Natural killer cell treated with Interleukin-12 subunit alpha and Interleukin-12 subunit beta and Interleukin-15 and Interleukin-18, amount 100 ng/mL, for 72 hours (primary cell): ENCODE measurements at regions not wholly inside any gene's neighbourhood (a gene's known extent, or its start where the extent isn't known, plus 50 kb on each side); places are given as distances from the start of the nearest gene placed in this dataset.

Source experiments
- ATAC-seq, 2 donors: fragments of 150-1000 bp; cut with Tn5 transposase in 1 of 2; sonication (Bioruptor Pico), chemical (Tn5 transposase) in 1 of 2; 2 replicates each; pipeline ENCODE4 v1.10.0; 2021
- DNase-seq: peaks from one replicate; pipeline ENCODE4 v3.0.0; 2022; ENCODE audit warnings: low spot score
- H3K27ac Mint-ChIP-seq, 2 donors: 1 replicate in 1 of 2; 2 replicates in 1 of 2; pipeline ENCODE4 v1.8.0; 2022; ENCODE audit warnings: mixed read lengths in 2 of 2, mild to moderate bottlenecking in 1 of 2, moderate library complexity in 1 of 2
- H3K27me3 Mint-ChIP-seq, 2 donors: 1 replicate in 1 of 2; 2 replicates in 1 of 2; pipeline ENCODE4 v1.8.0; 2022; ENCODE audit warnings: mixed read lengths in 2 of 2
- H3K36me3 Mint-ChIP-seq: one replicate; pipeline ENCODE4 v1.8.0; 2022; ENCODE audit warnings: mixed read lengths
- H3K4me1 Mint-ChIP-seq, 2 donors: 1 replicate in 1 of 2; 2 replicates in 1 of 2; pipeline ENCODE4 v1.8.0; 2022; ENCODE audit warnings: low read depth in 2 of 2, mixed read lengths in 2 of 2, mild to moderate bottlenecking in 1 of 2
- H3K4me3 Mint-ChIP-seq: one replicate; pipeline ENCODE4 v1.8.0; 2022; ENCODE audit warnings: mixed read lengths
- H3K9me3 Mint-ChIP-seq: 2 replicates; pipeline ENCODE4 v1.8.0; 2022; ENCODE audit warnings: mixed read lengths

- no peak for ATAC-seq
- Mint-ChIP-seq H3K9me3 (peaks cover 3% of the 10 kb centered on the region), H3K27ac (no peak overlapping the region)
Measured at GRCh38 chr2:18170642-18171041, 292.2 kb downstream of the KCNS3 start.

GRCh38 chr2:18169893-18170175 lies 291.4 kb downstream of the KCNS3 start:
- no peak overlapping the region for H3K4me3 Mint-ChIP-seq
- DNase-seq (no peak), ATAC-seq (no peak)
- H3K27me3 Mint-ChIP-seq = peaks cover 0 to 5% of the 10 kb centered on the region in 2 donors
- H3K4me1 Mint-ChIP-seq = no peaks in the 10 kb centered on the region
- no peak overlapping the region for H3K27ac Mint-ChIP-seq
- H3K9me3 Mint-ChIP-seq = peaks cover 5% of the 10 kb centered on the region
- H3K36me3 Mint-ChIP-seq = no peaks in the 10 kb centered on the region

More at GRCh38 chr2:18170642-18171041, 292.2 kb downstream of the KCNS3 start:
- no peak overlapping the region for H3K4me3 Mint-ChIP-seq
- peaks cover 0 to 5% of the 10 kb centered on the region in 2 donors for H3K27me3 Mint-ChIP-seq
- no peak for DNase-seq
- H3K36me3 Mint-ChIP-seq = no peaks in the 10 kb centered on the region
- H3K4me1 Mint-ChIP-seq = no peaks in the 10 kb centered on the region

GRCh38 chr2:18169121-18169892 lies 290.8 kb downstream of the KCNS3 start:
- H3K9me3 Mint-ChIP-seq = peaks cover 7% of the 10 kb centered on the region
- no peaks in the 10 kb centered on the region for H3K36me3 Mint-ChIP-seq
- peaks cover 0 to 5% of the 10 kb centered on the region in 2 donors for H3K27me3 Mint-ChIP-seq
- ATAC-seq (no peak), DNase-seq (no peak)
- H3K4me3 Mint-ChIP-seq = no peak overlapping the region
- H3K27ac Mint-ChIP-seq = no peak overlapping the region
- H3K4me1 Mint-ChIP-seq = no peaks in the 10 kb centered on the region

DNA sequence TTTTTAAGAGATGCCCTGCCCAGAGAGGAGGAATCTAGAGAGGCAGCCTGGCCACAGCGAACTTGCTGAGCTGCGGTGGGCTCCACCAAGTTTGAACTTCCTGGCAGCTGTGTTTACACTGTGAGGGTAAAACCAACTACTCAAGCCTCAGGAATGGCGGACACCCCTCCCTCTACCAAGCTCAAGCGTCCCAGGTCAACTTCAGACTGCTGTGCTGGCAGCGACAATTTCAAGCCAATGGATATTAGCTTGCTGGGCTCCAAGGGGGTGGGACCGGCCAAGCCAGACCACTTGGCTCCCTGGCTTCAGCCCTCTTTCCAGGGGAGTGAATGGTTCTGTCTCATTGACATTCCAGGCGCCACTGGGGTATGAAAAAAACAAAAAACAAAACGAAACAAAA lies 289.4 kb downstream of the KCNS3 start:
- H3K27ac Mint-ChIP-seq = no peak overlapping the region
- ATAC-seq (no peak), DNase-seq (no peak)
- no peak overlapping the region for H3K4me3 Mint-ChIP-seq
- no peaks in the 10 kb centered on the region for H3K36me3 Mint-ChIP-seq
- H3K27me3 Mint-ChIP-seq = peaks cover 0 to 5% of the 10 kb centered on the region in 2 donors
- H3K4me1 Mint-ChIP-seq = no peaks in the 10 kb centered on the region
- peaks cover 7% of the 10 kb centered on the region for H3K9me3 Mint-ChIP-seq

DNA sequence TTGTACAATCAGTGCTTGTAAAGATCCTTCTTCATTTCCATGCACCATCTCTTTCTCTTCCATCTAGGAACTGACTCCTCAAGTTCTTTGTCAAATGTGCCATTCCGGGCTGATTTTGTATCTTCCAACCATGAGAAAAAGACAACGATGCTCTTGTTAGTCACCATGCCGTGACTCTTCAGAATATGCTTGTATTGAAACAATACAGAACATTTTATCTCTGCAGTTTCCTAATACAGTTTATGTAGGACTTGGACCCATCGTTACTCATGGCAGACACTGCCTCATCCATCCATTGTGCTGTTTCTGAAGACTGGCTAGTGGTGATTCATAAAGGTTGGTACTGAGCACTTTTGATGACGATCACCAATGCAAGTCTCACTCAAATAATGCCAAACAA lies 283.2 kb downstream of the KCNS3 start:
- DNase-seq (no peak), ATAC-seq (no peak)
- Mint-ChIP-seq H3K4me3 (no peak overlapping the region), H3K4me1 (no peaks in the 10 kb centered on the region), H3K36me3 (no peaks in the 10 kb centered on the region), H3K27me3 (peaks cover 0 to under 1% of the 10 kb centered on the region in 2 donors), H3K9me3 (peaks cover 4% of the 10 kb centered on the region), H3K27ac (no peak overlapping the region)

GRCh38 chr2:18159896-18160295 lies 281.4 kb downstream of the KCNS3 start:
- Mint-ChIP-seq H3K36me3 (no peaks in the 10 kb centered on the region), H3K4me1 (no peaks in the 10 kb centered on the region), H3K27ac (no peak overlapping the region), H3K27me3 (no peaks in the 10 kb centered on the region), H3K9me3 (peaks cover 2% of the 10 kb centered on the region), H3K4me3 (no peak overlapping the region)
- DNase-seq = no peak
- ATAC-seq = no peak

GRCh38 chr2:18156421-18156820 lies 278.0 kb downstream of the KCNS3 start:
- no peak overlapping the region for H3K27ac Mint-ChIP-seq
- no peaks in the 10 kb centered on the region for H3K9me3 Mint-ChIP-seq
- H3K27me3 Mint-ChIP-seq = no peaks in the 10 kb centered on the region
- ATAC-seq (peak in 1 of 2 donors; percentile 36), DNase-seq (no peak)
- no peak overlapping the region for H3K4me3 Mint-ChIP-seq
- no peaks in the 10 kb centered on the region for H3K4me1 Mint-ChIP-seq
- no peaks in the 10 kb centered on the region for H3K36me3 Mint-ChIP-seq

DNA sequence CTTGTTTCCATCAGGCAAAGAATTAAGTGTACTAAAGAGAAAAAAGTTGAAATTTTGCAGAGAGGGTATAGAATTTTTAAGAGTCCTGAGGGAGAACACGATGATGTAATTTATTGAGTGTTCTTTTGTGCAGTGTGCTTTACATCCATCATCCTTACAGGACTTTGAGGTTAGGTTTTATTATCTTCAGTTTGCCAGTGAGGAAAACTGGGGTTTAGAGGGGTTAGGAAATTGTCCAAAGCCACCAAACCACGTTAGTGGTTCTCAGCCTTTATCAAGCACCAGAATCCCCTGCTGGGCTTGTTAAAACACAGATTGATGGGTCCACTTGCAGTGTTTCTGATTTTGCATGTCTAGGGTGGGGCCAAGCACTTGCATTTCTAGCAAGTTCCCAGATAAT lies 277.5 kb downstream of the KCNS3 start:
- no peaks in the 10 kb centered on the region for H3K9me3 Mint-ChIP-seq
- no peaks in the 10 kb centered on the region for H3K4me1 Mint-ChIP-seq
- H3K4me3 Mint-ChIP-seq = no peak overlapping the region
- no peak for ATAC-seq
- no peaks in the 10 kb centered on the region for H3K36me3 Mint-ChIP-seq
- no peak for DNase-seq
- no peaks in the 10 kb centered on the region for H3K27me3 Mint-ChIP-seq
- H3K27ac Mint-ChIP-seq = no peak overlapping the region

- Mint-ChIP-seq H3K9me3 (no peaks in the 10 kb centered on the region), H3K36me3 (no peaks in the 10 kb centered on the region), H3K4me1 (no peaks in the 10 kb centered on the region), H3K4me3 (no peak overlapping the region), H3K27ac (no peak overlapping the region), H3K27me3 (no peaks in the 10 kb centered on the region)
- no peak for ATAC-seq
- no peak for DNase-seq
Measured at GRCh38 chr2:18154812-18155211, 276.3 kb downstream of the KCNS3 start.

GRCh38 chr2:18154259-18154658 lies 275.8 kb downstream of the KCNS3 start:
- Mint-ChIP-seq H3K4me3 (no peak overlapping the region), H3K9me3 (no peaks in the 10 kb centered on the region)

GRCh38 chr2:18153741-18154140 lies 275.3 kb downstream of the KCNS3 start:
- Mint-ChIP-seq H3K27ac (no peak overlapping the region), H3K4me1 (no peaks in the 10 kb centered on the region), H3K27me3 (peaks cover 0 to 5% of the 10 kb centered on the region in 2 donors), H3K36me3 (no peaks in the 10 kb centered on the region), H3K4me3 (no peak overlapping the region), H3K9me3 (no peaks in the 10 kb centered on the region)
- no peak for ATAC-seq
- DNase-seq = no peak

More at GRCh38 chr2:18154259-18154658, 275.8 kb downstream of the KCNS3 start:
- Mint-ChIP-seq H3K27ac (no peak overlapping the region), H3K36me3 (no peaks in the 10 kb centered on the region), H3K27me3 (no peaks in the 10 kb centered on the region), H3K4me1 (no peaks in the 10 kb centered on the region)
- no peak for ATAC-seq
- DNase-seq = no peak

DNA sequence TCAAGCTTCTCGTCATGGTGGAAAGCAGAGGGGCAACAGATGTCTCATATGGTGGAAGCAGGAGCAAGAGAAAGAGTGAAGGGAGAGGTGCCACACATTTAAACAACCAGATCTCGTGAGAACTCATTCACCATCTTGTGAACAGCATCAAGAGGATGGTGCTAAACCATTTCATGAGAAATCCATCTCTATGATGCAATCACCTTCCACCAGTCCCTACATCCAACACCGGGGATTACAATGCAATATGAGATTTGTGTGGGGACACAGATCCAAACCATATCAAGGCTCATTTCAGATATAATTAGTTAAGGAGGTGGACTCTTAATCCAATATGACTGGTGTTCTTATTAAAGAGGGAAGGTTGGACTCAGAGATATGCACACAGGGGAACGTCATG lies 272.8 kb downstream of the KCNS3 start:
- Mint-ChIP-seq H3K9me3 (no peaks in the 10 kb centered on the region), H3K36me3 (no peaks in the 10 kb centered on the region), H3K27me3 (peaks cover 0 to 8% of the 10 kb centered on the region in 2 donors), H3K27ac (no peak overlapping the region), H3K4me1 (no peaks in the 10 kb centered on the region), H3K4me3 (no peak overlapping the region)
- DNase-seq = no peak
- ATAC-seq = no peak

DNA sequence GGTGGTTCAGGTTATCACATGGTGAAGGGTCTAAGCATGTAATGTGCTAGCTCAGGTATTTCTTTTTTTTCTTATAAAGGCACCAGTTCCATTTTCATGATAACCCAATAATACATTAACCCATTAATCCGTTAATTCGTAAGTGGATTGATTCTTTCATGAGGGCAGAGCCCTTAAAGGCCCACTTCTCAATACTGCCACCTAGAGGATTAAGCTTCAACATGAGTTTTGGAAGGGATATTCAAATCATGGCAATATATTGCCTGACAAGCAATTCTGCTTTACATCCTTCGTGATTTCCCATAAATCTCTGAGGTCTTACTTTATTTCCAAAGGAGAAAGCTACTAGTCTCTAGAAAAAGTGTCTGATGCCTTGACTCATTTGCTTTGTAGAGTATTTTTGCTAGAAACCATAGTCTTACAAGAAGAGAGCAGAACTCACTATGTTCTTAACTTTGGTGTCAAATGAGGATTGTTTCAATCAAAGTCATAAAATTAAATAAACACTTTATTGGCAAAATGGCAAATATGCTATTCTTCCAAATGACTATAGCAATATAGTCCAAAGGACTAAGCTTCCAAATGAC lies 271.3 kb downstream of the KCNS3 start:
- no peak for ATAC-seq
- H3K36me3 Mint-ChIP-seq = no peaks in the 10 kb centered on the region
- no peak overlapping the region for H3K27ac Mint-ChIP-seq
- peaks cover 0 to 8% of the 10 kb centered on the region in 2 donors for H3K27me3 Mint-ChIP-seq
- DNase-seq = no peak
- H3K4me3 Mint-ChIP-seq = no peak overlapping the region
- no peaks in the 10 kb centered on the region for H3K9me3 Mint-ChIP-seq
- no peaks in the 10 kb centered on the region for H3K4me1 Mint-ChIP-seq

- DNase-seq = no peak
- Mint-ChIP-seq H3K36me3 (peaks cover under 1% of the 10 kb centered on the region), H3K27ac (no peak overlapping the region), H3K4me1 (no peaks in the 10 kb centered on the region), H3K9me3 (no peaks in the 10 kb centered on the region), H3K4me3 (no peak overlapping the region), H3K27me3 (no peaks in the 10 kb centered on the region)
- no peak for ATAC-seq
Measured at GRCh38 chr2:18136881-18137475, 258.5 kb downstream of the KCNS3 start.
